ENCODE measurements at regions not wholly inside any gene's neighbourhood (a gene's known extent, or its start where the extent isn't known, plus 50 kb on each side); places are given as distances from the start of the nearest gene placed in this dataset.
"Not testable (repeated sequence)": the region's sequence is repeated elsewhere in the genome, so short reads cannot be mapped to it uniquely, and the experiment has no call there.

DNA sequence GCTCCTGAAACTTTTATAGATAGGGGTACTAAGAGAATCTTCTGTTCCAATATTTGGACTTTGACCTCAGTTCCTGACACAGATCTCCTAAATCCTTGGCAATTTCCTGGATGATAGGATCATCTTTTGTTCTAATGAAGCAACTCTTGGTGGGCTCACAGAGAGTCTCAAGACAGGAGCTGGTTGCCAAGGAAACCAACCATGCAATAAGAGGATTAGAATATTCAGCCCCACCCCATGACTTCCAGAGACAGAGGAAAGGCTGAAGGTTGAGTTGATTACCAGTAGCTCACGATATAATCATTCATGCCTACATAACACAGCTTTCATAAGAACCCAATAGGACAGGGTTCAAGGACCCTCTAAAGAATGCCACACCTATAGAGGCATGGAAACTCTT is 2050.2 kb upstream of the CDH6 start:
- Histone ChIP-seq H3K4me3 (no peak overlapping the region), H3K27ac (no peak overlapping the region), H3K4me1 (replicated peaks in 1 of 2) (no peaks in the 10 kb centered on the region)
- WGBS, 10 experiments = 0 to 33% (median 0%) methylated on average over 1 of the region's 1 CpG; no CpG with 5 or more reads in 7 of the 10 experiments
- in situ Hi-C loops (cut with MboI; ENCODE audit: low pct_unique_long_range_greater_than_20kb in 2 of 9, low sequenced_read_pairs in 9 of 9, unreplicated experiment in 9 of 9) = no loop called here
- peak in 1 of 8 experiments; percentile 49 for ATAC-seq (replicated peaks in 6 of 8)

DNA sequence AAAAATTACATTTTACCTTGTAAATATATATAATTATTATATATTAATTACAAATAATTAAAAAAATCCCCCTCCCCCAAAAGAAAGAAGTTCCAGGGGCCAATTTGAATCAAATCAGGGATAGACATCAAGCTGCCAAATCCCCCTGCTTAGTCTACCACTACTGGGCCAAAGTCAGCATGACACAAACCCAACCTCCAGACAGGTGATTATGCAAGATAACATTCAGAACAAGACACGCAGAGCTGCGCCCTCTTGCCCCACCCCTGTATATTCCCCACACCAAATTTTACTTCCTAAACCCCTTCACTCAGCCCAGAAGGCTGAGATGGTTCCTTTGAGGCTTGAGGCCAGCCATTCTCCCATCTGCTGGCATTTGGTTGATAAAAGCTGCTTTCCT is 2059.1 kb upstream of the CDH6 start:
- ATAC-seq (replicated peaks in 6 of 8) = no peak
- Histone ChIP-seq H3K27ac (no peak overlapping the region), H3K4me1 (replicated peaks in 1 of 2) (no peaks in the 10 kb centered on the region), H3K4me3 (no peak overlapping the region)
- in situ Hi-C loops (cut with MboI; ENCODE audit: low pct_unique_long_range_greater_than_20kb in 2 of 9, low sequenced_read_pairs in 9 of 9, unreplicated experiment in 9 of 9) = no loop called here
- WGBS, 10 experiments = 57 to 100% (median 94%) methylated on average over 2 of the region's 2 CpGs; no CpG with 5 or more reads in 5 of the 10 experiments

DNA sequence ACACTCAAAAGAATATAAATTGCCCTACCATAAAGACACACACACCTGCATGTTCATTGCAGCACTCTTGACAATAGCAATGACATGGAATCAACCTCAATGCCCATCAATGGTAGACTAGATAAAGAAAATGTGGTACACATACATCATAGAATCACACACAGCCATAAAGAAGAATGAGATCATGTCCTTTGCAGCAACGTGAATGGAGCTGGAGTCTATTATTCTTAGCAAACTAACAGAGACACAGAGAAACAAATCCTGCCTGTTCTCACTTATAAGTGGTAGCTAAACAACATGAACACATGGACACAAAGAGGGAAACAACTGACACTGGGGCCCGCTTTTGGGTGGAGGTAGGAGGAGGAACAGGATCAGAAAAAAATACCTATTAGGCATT is 2062.2 kb upstream of the CDH6 start:
- in situ Hi-C loops (cut with MboI; ENCODE audit: low pct_unique_long_range_greater_than_20kb in 2 of 9, low sequenced_read_pairs in 9 of 9, unreplicated experiment in 9 of 9) = no loop called here
- WGBS, 10 experiments = 0 to 100% (median 44%) methylated on average over 1 to 2 of the region's 2 CpGs; no CpG with 5 or more reads in 3 of the 10 experiments

DNA sequence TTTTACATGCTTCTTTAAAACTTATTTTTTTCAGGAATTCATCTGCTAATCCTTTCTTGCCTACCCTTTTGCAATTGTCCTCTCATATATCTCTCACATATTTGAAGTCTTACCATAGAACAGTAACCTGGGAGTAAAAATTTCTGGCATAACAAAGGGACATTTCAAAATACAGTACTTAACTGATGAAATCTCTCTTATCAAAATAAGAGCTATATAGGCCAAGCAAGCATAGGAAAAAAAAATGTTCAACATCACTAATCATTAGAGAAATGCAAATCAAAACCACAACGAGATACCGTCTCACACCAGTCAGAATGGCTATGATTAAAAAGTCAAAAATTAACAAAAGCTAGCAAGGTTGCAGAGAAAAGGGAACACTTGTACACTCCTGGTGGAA is 2062.7 kb upstream of the CDH6 start:
- in situ Hi-C loops (cut with MboI; ENCODE audit: low pct_unique_long_range_greater_than_20kb in 2 of 9, low sequenced_read_pairs in 9 of 9, unreplicated experiment in 9 of 9) = no loop called here
- H3K4me3 ChIP-seq = no peak overlapping the region
- 5 to 100% (median 89%) methylated on average over 1 to 2 of the region's 2 CpGs for WGBS, 10 experiments
- H3K4me1 ChIP-seq (replicated peaks in 1 of 2) = no peaks in the 10 kb centered on the region
- no peak for ATAC-seq (replicated peaks in 6 of 8)
- no peak overlapping the region for H3K27ac ChIP-seq

More for the DNA sequence above, 2062.2 kb upstream of the CDH6 start:
- Histone ChIP-seq H3K4me3 (no peak overlapping the region), H3K4me1 (replicated peaks in 1 of 2) (no peaks in the 10 kb centered on the region), H3K27ac (no peak overlapping the region)
- peak in 2 of 8 experiments; percentile 61 to 67 for ATAC-seq (replicated peaks in 6 of 8)

DNA sequence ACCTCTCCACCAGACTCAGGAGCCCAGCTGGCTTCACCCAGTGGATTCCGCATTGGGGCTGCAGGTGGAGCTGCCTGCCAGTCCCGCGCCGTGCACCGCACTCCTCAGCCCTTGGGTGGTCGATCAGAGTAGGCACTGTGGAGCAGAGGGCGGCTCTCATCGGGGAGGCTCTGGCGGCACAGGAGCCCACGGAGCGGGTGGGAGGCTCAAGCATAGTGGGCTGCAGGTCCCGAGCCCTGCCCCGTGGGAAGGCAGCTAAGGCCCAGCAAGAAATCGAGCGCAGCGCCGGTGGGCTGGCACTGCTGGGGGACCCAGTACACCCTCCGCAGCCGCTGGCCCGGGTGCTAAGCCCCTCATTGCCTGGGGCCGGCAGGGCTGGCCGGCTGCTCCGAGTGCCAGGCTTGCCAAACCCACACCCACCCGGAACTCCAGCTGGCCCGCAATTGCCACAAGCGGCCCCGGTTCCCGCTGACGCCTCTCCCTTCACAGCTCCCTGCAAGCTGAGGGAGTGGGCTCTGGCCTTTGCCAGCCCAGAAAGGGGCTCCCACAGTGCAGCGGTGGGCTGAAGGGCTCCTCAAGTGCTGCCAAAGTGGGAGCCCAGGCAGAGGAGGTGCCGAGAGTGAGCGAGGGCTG is 2065.8 kb upstream of the CDH6 start:
- H3K4me3 ChIP-seq; H3K4me1 ChIP-seq (replicated peaks in 1 of 2); in situ Hi-C loops (cut with MboI; ENCODE audit: low pct_unique_long_range_greater_than_20kb in 2 of 9, low sequenced_read_pairs in 9 of 9, unreplicated experiment in 9 of 9); ATAC-seq (replicated peaks in 6 of 8); H3K27ac ChIP-seq: not testable (repeated sequence)
- no CpG with 5 or more reads among the region's 32 CpGs for WGBS, 10 experiments

DNA sequence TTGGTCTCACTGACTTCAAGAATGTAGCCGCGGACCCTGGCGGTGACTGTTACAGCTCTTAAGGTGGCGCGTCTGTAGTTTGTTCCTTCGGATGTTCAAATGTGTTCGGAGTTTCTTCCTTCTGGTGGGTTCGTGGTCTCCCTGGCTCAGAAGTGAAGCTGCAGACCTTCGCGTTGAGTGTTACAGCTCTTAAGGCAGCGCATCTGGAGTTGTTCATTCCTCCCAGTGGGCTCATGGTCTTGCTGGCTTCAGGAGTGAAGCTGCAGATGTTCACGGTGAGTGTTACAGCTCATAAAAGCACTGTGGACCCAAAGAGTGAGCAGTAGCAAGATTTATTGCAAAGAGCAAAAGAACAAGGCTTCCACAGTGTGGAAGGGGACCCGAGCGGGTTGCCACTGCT is 2067.0 kb upstream of the CDH6 start:
- H3K4me1 ChIP-seq (replicated peaks in 1 of 2); ATAC-seq (replicated peaks in 6 of 8); H3K4me3 ChIP-seq; in situ Hi-C loops (cut with MboI; ENCODE audit: low pct_unique_long_range_greater_than_20kb in 2 of 9, low sequenced_read_pairs in 9 of 9, unreplicated experiment in 9 of 9); H3K27ac ChIP-seq: not testable (repeated sequence)
- 26 to 100% (median 85%) methylated on average over 2 to 11 of the region's 14 CpGs; no CpG with 5 or more reads in 2 of the 10 experiments for WGBS, 10 experiments

DNA sequence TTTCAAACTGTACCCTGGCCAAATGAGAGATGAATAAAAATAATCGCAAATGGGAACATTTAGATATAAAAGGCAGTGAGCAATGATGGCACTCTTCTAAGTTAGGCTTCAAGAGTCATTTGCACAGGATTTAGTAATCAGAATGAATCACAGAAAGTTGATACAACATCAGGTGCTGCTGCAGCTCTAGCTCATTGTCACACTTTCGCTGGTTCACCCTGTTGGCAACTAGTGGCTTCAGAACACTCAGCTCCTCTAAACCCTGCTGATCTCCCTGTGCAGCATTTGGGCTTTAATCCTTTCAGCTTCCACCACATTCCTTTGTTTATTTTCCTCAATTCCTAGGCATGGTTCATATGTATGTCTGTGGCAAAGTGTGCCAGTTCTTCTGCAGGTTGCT is 2071.2 kb upstream of the CDH6 start:
- in situ Hi-C loops (cut with MboI; ENCODE audit: low pct_unique_long_range_greater_than_20kb in 2 of 9, low sequenced_read_pairs in 9 of 9, unreplicated experiment in 9 of 9) = no loop called here
- no peak for ATAC-seq (replicated peaks in 6 of 8)
- 0 to 100% (median 65%) methylated on average over 1 to 2 of the region's 2 CpGs; no CpG with 5 or more reads in 4 of the 10 experiments for WGBS, 10 experiments
- no peak overlapping the region for H3K4me3 ChIP-seq
- no peaks in the 10 kb centered on the region for H3K4me1 ChIP-seq (replicated peaks in 1 of 2)
- H3K27ac ChIP-seq = no peak overlapping the region

DNA sequence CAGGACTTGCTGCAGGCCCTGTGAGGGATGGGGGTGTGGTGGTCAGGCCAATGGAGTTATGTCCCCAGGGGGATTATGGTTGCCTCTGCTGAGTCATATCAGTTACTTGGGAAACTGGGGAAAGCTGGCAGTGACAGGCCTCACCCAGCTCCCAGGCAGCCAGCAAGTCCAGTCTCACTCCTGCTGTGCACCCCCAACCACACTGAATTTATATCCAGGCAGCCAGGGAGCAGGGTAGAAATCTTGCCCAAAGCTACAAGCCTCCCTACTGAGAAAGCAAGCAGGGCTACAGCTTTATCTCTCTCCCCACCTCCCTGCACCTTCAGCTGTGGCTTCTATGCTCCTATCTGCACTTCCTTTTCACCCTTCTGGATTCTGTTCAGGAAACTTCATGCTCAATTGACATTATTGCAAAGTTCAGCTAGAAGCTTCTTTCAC is 2076.0 kb upstream of the CDH9 start:
- no peak overlapping the region for H3K4me3 ChIP-seq
- no peaks in the 10 kb centered on the region for H3K4me1 ChIP-seq (replicated peaks in 1 of 2)
- no peak overlapping the region for H3K27ac ChIP-seq
- in situ Hi-C loops (cut with MboI; ENCODE audit: low pct_unique_long_range_greater_than_20kb in 2 of 9, low sequenced_read_pairs in 9 of 9, unreplicated experiment in 9 of 9) = no loop called here
- peak in 1 of 8 experiments; percentile 82 for ATAC-seq (replicated peaks in 6 of 8)

DNA sequence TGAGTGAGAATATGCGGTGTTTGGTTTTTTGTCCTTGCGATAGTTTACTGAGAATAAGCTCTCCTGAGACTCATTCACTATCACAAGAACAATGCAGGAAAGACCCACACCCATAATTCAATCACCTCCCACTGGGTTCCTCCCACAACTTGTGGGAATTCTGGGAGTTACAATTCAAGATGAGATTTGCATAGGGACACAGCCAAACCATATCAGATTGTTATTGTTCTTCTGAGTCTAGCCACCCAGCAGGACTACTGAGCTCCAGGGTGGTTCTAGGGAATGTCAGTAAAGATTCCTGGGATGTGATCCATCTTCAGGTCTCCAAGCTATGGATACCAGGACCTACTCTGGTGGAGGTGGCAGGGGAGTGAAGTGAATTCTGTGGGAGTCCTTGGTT is 2075.1 kb upstream of the CDH9 start:
- H3K27ac ChIP-seq = no peak overlapping the region
- no peak for ATAC-seq (replicated peaks in 6 of 8)
- in situ Hi-C loops (cut with MboI; ENCODE audit: low pct_unique_long_range_greater_than_20kb in 2 of 9, low sequenced_read_pairs in 9 of 9, unreplicated experiment in 9 of 9) = no loop called here
- no peak overlapping the region for H3K4me3 ChIP-seq
- no peaks in the 10 kb centered on the region for H3K4me1 ChIP-seq (replicated peaks in 1 of 2)
- 100% methylated on average over 1 to 2 of the region's 2 CpGs; no CpG with 5 or more reads in 8 of the 10 experiments for WGBS, 10 experiments

DNA sequence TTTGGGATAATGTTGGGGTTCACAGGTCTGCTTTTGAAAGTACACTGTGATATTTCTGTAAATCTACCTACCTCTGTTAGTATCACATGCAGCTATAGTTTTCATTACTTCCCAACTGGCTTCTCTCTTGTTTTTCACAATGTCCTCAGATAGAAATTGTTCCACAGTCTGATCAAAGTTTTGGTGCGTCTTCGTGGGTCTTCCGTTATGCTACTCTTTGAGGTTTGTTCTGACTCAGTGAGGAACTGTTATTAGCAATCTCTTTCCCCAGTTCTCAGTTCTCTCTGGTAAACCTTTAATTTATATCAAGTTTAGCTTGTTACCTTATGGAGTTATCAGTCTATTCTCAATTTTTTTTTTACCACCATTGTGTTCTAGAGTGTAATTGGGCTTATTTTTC is 2061.2 kb upstream of the CDH9 start:
- in situ Hi-C loops (cut with MboI; ENCODE audit: low pct_unique_long_range_greater_than_20kb in 2 of 9, low sequenced_read_pairs in 9 of 9, unreplicated experiment in 9 of 9) = no loop called here
- Histone ChIP-seq H3K4me3 (no peak overlapping the region), H3K4me1 (replicated peaks in 1 of 2) (no peaks in the 10 kb centered on the region), H3K27ac (no peak overlapping the region)
- 51 to 100% (median 86%) methylated on average over 1 to 3 of the region's 3 CpGs; no CpG with 5 or more reads in 1 of the 10 experiments for WGBS, 10 experiments
- no peak for ATAC-seq (replicated peaks in 6 of 8)

DNA sequence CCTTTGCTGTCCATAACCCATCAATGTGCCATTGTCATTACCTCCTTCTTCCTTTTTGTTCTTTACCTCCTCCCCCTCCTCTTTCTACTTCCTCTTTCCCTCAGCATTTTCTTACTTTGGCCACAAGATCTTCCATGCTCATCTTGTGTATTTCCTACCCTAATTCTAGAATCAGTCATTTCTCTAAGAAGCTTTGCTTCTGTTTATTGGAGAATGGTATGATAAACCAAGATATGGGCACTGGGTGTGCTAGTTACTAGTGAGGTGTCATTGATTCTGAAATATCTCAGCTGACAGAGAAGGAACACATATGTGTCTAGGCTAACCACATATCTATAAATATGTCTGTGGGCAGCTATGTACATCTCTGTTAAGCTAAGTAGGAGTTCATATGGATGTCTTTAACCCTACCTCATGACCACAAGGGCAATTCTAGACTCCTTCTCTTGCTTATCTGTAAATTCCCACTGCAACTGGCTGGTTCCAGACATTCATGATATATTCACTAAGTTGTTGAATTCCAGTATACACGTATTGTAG is 2051.3 kb upstream of the CDH9 start:
- H3K4me1 ChIP-seq (replicated peaks in 1 of 2) = no peaks in the 10 kb centered on the region
- in situ Hi-C loops (cut with MboI; ENCODE audit: low pct_unique_long_range_greater_than_20kb in 2 of 9, low sequenced_read_pairs in 9 of 9, unreplicated experiment in 9 of 9) = no loop called here
- ATAC-seq (replicated peaks in 6 of 8) = no peak
- no peak overlapping the region for H3K27ac ChIP-seq
- WGBS, 10 experiments = 0 to 100% (median 58%) methylated on average over 1 of the region's 1 CpG; no CpG with 5 or more reads in 2 of the 10 experiments
- H3K4me3 ChIP-seq = no peak overlapping the region

DNA sequence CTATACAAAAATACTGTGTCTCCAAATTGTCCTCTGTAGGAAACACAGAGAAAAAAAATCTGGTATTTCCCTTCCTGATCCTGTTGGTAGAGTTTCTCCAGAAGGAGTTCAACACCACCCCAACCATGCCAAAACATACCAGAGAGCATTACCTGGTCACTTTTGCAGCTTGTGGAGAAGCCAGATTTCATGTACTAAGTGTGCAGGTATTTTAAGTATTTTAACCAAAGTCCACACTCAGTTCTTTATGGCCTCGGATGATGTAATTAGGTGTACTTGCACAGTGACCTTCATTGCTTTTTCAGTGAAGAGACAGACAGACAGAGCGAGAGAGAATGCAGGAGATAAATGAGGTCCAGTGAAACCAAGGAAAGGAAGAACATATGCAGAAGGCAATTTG is 2046.8 kb upstream of the CDH9 start:
- 0 to 100% (median 76%) methylated on average over 1 to 2 of the region's 2 CpGs for WGBS, 10 experiments
- no peak for ATAC-seq (replicated peaks in 6 of 8)
- Histone ChIP-seq H3K4me3 (no peak overlapping the region), H3K4me1 (replicated peaks in 1 of 2) (no peaks in the 10 kb centered on the region), H3K27ac (no peak overlapping the region)
- in situ Hi-C loops (cut with MboI; ENCODE audit: low pct_unique_long_range_greater_than_20kb in 2 of 9, low sequenced_read_pairs in 9 of 9, unreplicated experiment in 9 of 9) = no loop called here

DNA sequence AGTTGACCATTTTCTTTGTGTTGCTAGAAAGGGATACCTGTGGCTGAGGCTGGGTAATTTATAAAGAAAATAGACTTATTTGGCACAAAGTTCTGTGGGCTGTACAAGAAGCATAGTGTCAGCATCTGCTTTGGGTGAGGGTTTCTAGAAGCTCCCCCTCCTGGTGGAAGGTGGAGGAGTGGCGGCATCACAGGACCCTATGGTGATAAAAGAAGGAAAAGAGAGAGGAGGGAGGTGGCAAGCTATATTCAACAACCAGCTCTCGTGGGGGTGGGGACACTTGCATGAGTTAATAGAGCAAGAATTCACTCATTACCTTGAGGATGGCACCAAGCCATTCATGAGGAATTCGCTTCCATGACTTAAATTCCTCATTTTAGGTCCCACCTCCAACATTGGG is 2041.4 kb upstream of the CDH9 start:
- H3K4me3 ChIP-seq = no peak overlapping the region
- 0 to 97% (median 45%) methylated on average over 1 to 3 of the region's 3 CpGs; no CpG with 5 or more reads in 4 of the 10 experiments for WGBS, 10 experiments
- H3K27ac ChIP-seq = no peak overlapping the region
- no peak for ATAC-seq (replicated peaks in 6 of 8)
- H3K4me1 ChIP-seq (replicated peaks in 1 of 2) = no peaks in the 10 kb centered on the region
- in situ Hi-C loops (cut with MboI; ENCODE audit: low pct_unique_long_range_greater_than_20kb in 2 of 9, low sequenced_read_pairs in 9 of 9, unreplicated experiment in 9 of 9) = no loop called here

DNA sequence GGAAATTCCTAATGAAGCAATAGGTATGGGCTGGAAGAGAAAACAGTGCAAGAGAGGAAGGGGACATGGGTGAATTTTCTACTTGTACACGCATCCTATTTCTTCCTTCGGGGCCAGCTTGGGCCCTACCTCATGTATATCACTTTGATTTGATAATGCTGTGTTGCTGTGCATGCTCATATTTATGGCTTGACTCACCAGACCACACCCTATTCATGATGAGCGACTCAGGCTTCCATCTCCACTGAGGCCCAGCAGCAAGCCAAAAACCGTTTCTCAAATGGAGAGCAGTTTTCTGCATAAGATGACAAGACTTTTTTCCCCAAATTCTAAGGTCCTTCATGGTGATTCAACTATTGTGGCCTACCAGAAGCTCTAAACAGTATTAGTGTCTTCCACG is 2039.1 kb upstream of the CDH9 start:
- Histone ChIP-seq H3K27ac (no peak overlapping the region), H3K4me1 (replicated peaks in 1 of 2) (no peaks in the 10 kb centered on the region), H3K4me3 (no peak overlapping the region)
- peak in 3 of 8 experiments; percentile 80 to 99 (median 93) for ATAC-seq (replicated peaks in 6 of 8)
- in situ Hi-C loops (cut with MboI; ENCODE audit: low pct_unique_long_range_greater_than_20kb in 2 of 9, low sequenced_read_pairs in 9 of 9, unreplicated experiment in 9 of 9) = no loop called here
- WGBS, 10 experiments = 7 to 92% (median 43%) methylated on average over 1 to 4 of the region's 5 CpGs; no CpG with 5 or more reads in 4 of the 10 experiments
